ENCODE measurements at regions not wholly inside any gene's neighbourhood (a gene's known extent, or its start where the extent isn't known, plus 50 kb on each side); places are given as distances from the start of the nearest gene placed in this dataset.

DNA sequence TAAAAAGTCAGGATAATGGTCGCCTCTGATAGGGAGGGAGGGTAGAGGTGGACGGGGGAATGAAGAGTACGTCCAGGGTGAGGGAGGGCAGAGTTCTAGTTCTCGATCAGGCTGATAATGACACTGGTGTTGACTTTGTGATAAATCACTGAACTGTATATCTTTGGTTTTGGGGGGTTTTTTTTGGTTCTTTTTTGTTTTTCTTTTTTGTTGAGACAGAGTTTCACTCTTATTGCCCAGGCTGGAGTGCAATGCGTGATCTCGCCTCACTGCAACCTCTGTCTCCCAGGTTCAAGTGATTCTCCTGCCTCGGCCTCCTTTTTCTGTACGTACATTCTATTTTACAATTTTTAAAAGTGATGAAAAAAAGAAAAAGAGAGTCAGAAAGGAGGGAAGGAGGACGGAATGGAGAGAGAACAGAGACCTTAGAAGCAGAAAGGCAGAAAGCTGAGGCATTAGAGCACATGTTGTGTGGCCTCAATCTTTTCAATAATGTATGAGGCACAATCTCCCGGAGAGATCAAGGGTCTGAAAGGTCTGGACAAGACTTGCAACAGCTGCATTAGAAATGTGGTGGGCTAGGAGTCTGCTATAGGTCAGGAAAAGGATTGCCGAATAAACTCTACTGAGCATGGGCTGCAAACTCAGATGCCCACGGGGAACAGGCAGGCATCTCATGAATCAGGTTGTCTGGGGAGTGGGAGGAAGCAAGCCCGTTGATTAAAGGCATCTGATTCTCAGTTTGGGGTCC, 174.8 kb downstream of the TOMM20 start (continued):
- TF ChIP-seq, protein P1, sequence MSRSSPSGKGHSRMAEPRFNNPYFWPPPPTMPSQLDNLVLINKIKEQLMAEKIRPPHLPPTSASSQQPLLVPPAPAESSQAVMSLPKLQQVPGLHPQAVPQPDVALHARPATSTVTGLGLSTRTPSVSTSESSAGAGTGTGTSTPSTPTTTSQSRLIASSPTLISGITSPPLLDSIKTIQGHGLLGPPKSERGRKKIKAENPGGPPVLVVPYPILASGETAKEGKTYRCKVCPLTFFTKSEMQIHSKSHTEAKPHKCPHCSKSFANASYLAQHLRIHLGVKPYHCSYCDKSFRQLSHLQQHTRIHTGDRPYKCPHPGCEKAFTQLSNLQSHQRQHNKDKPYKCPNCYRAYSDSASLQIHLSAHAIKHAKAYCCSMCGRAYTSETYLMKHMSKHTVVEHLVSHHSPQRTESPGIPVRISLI (CRISPR knock-in tag; IDR thresholded peaks at IDR 0.05; ENCODE audit: borderline replicate concordance) = peak; percentile 59; the same call in 1 of the 2 replicates
- no peak for TF ChIP-seq ISL2 (CRISPR knock-in tag; IDR thresholded peaks at IDR 0.05)
- no peak for TF ChIP-seq SIX4 (CRISPR knock-in tag; IDR thresholded peaks at IDR 0.05)
- TF ChIP-seq PBX3 (CRISPR knock-in tag; IDR thresholded peaks at IDR 0.05; ENCODE audit: borderline replicate concordance) = no peak
- TF ChIP-seq RAD51 (IDR thresholded peaks at IDR 0.05; ENCODE audit: borderline replicate concordance) = no peak
- TF ChIP-seq, protein P2, sequence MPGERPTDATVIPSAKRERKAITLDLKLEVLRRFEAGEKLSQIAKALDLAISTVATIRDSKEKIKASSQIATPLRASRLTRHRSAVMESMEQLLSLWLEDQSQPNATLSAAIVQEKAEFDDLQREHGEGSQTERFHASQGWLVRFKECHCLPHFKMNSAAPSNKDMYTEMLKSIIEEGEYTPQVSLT (CRISPR knock-in tag; IDR thresholded peaks at IDR 0.05; ENCODE audit: borderline replicate concordance, low read depth) = no peak
- TF ChIP-seq ZSCAN25 (CRISPR knock-in tag; IDR thresholded peaks at IDR 0.05) = no peak
- no peak for TF ChIP-seq ZMYM2 (CRISPR knock-in tag; IDR thresholded peaks at IDR 0.05)
- TF ChIP-seq HDAC2 (CRISPR knock-in tag; IDR thresholded peaks at IDR 0.05) = peak; percentile 42; the same call in 1 of the 2 replicates
- TF ChIP-seq HOXA5 (CRISPR knock-in tag; IDR thresholded peaks at IDR 0.05) = no peak
- no peak for TF ChIP-seq ZBTB39 (CRISPR knock-in tag; IDR thresholded peaks at IDR 0.05)
- TF ChIP-seq, protein P3, sequence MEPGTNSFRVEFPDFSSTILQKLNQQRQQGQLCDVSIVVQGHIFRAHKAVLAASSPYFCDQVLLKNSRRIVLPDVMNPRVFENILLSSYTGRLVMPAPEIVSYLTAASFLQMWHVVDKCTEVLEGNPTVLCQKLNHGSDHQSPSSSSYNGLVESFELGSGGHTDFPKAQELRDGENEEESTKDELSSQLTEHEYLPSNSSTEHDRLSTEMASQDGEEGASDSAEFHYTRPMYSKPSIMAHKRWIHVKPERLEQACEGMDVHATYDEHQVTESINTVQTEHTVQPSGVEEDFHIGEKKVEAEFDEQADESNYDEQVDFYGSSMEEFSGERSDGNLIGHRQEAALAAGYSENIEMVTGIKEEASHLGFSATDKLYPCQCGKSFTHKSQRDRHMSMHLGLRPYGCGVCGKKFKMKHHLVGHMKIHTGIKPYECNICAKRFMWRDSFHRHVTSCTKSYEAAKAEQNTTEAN (CRISPR knock-in tag; conservative IDR thresholded peaks at IDR 0.05) = no peak
- TF ChIP-seq, protein P4, sequence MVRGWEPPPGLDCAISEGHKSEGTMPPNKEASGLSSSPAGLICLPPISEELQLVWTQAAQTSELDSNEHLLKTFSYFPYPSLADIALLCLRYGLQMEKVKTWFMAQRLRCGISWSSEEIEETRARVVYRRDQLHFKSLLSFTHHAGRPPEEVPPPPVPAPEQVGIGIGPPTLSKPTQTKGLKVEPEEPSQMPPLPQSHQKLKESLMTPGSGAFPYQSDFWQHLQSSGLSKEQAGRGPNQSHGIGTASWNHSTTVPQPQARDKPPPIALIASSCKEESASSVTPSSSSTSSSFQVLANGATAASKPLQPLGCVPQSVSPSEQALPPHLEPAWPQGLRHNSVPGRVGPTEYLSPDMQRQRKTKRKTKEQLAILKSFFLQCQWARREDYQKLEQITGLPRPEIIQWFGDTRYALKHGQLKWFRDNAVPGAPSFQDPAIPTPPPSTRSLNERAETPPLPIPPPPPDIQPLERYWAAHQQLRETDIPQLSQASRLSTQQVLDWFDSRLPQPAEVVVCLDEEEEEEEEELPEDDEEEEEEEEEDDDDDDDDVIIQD (CRISPR knock-in tag; IDR thresholded peaks at IDR 0.05; ENCODE audit: low read depth) = no peak
- TF ChIP-seq FOXP4 (CRISPR knock-in tag; IDR thresholded peaks at IDR 0.05) = peak; percentile 19; the same call in 1 of the 2 replicates
- no peak for TF ChIP-seq SRSF9 (IDR thresholded peaks at IDR 0.05; ENCODE audit: borderline replicate concordance, insufficient read depth, low read depth, low read length, poor library complexity, severe bottlenecking)
